ENCODE measurements at regions not wholly inside any gene's neighbourhood (a gene's known extent, or its start where the extent isn't known, plus 50 kb on each side); places are given as distances from the start of the nearest gene placed in this dataset.

GRCh38 chr20:63100174-63100925 is 93.6 kb upstream of the BHLHE23 start:
- no TSS peak for BruUV-seq (replicated peaks)
- DNase-seq (ENCODE audit: extremely low read depth in 1 of 4, low spot score in 3 of 4) (no peak), ATAC-seq (no peak), FAIRE-seq (no peak)
- no peaks in the 10 kb centered on the region; the same call in 1 of the 2 replicates for H4K20me1 ChIP-seq (replicated peaks; ENCODE audit: control insufficient read depth, insufficient read depth, low read length)
- no peaks in the 10 kb centered on the region for H3K9me3 ChIP-seq (replicated peaks; ENCODE audit: control insufficient read depth, insufficient read depth, low read depth, low read length)
- H3K27me3 ChIP-seq (ENCODE audit: control insufficient read depth in 2 of 2, insufficient read depth in 2 of 2, low read length in 2 of 2) = peaks cover 8 to 16% of the 10 kb centered on the region in 2 experiments; a peak in 3 of 5 replicates
- no peak overlapping the region for H3K4me2 ChIP-seq (ENCODE audit: insufficient read depth, low read length)
- no peaks in the 10 kb centered on the region for H3K79me2 ChIP-seq (ENCODE audit: control insufficient read depth, insufficient read depth, low read length)
- CTCF ChIA-PET (ENCODE audit: low intra/inter-chr PET ratio) = no interaction called here
- intact Hi-C loops (cut with micrococcal nuclease) = no loop called here
- H2AFZ ChIP-seq (ENCODE audit: low read depth, low read length) = no peak overlapping the region
- 2% methylated on average over 11 of the region's 14 CpGs for WGBS (ENCODE audit: insufficient coverage, low coverage, missing lambda C conversion rate)
- POLR2A ChIA-PET = interaction anchor here (0.6 kb wide), 2 partner anchors 25 to 225 kb away, joined by 3 to 4 read pairs; no protein-coding TSS in a partner anchor
- in situ Hi-C loops (cut with MboI) = no loop called here
- H3K36me3 ChIP-seq (ENCODE audit: control insufficient read depth, insufficient read depth, low read length) = no peaks in the 10 kb centered on the region
- H3K4me3 ChIP-seq = no peak overlapping the region
- H3K9ac ChIP-seq (ENCODE audit: insufficient read depth in 1 of 2, low read depth in 2 of 2, low read length in 2 of 2) = no peak overlapping the region
- H3K9me1 ChIP-seq (ENCODE audit: control insufficient read depth, insufficient read depth, low read length) = no peaks in the 10 kb centered on the region
- no peak overlapping the region for H3K27ac ChIP-seq (ENCODE audit: extremely low read depth, low read depth, low read length)
- peaks cover 0 to 3% of the 10 kb centered on the region in 2 experiments; a peak in 2 of 5 replicates for H3K4me1 ChIP-seq (replicated peaks in 1 of 2; ENCODE audit: control insufficient read depth in 2 of 2, insufficient read depth in 2 of 2, low read length in 2 of 2)
- TF ChIP-seq SP1 (CRISPR knock-in tag; IDR thresholded peaks at IDR 0.05) = no peak
- no peak for TF ChIP-seq XRCC4 (IDR thresholded peaks at IDR 0.05; ENCODE audit: extremely low read depth, insufficient read depth, insufficient read length)
- TF ChIP-seq, protein P1, sequence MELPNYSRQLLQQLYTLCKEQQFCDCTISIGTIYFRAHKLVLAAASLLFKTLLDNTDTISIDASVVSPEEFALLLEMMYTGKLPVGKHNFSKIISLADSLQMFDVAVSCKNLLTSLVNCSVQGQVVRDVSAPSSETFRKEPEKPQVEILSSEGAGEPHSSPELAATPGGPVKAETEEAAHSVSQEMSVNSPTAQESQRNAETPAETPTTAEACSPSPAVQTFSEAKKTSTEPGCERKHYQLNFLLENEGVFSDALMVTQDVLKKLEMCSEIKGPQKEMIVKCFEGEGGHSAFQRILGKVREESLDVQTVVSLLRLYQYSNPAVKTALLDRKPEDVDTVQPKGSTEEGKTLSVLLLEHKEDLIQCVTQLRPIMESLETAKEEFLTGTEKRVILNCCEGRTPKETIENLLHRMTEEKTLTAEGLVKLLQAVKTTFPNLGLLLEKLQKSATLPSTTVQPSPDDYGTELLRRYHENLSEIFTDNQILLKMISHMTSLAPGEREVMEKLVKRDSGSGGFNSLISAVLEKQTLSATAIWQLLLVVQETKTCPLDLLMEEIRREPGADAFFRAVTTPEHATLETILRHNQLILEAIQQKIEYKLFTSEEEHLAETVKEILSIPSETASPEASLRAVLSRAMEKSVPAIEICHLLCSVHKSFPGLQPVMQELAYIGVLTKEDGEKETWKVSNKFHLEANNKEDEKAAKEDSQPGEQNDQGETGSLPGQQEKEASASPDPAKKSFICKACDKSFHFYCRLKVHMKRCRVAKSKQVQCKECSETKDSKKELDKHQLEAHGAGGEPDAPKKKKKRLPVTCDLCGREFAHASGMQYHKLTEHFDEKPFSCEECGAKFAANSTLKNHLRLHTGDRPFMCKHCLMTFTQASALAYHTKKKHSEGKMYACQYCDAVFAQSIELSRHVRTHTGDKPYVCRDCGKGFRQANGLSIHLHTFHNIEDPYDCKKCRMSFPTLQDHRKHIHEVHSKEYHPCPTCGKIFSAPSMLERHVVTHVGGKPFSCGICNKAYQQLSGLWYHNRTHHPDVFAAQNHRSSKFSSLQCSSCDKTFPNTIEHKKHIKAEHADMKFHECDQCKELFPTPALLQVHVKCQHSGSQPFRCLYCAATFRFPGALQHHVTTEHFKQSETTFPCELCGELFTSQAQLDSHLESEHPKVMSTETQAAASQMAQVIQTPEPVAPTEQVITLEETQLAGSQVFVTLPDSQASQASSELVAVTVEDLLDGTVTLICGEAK (IDR thresholded peaks at IDR 0.05) = no peak
- TF ChIP-seq, protein P1 (CRISPR knock-in tag; IDR thresholded peaks at IDR 0.05) = no peak
- TF ChIP-seq RBBP5 (IDR thresholded peaks at IDR 0.05; ENCODE audit: borderline replicate concordance, insufficient read depth, low read length, poor library complexity, severe bottlenecking) = no peak

Data from K562 (cell line).